ENCODE measurements at regions not wholly inside any gene's neighbourhood (a gene's known extent, or its start where the extent isn't known, plus 50 kb on each side); places are given as distances from the start of the nearest gene placed in this dataset.
"Not testable (repeated sequence)": the region's sequence is repeated elsewhere in the genome, so short reads cannot be mapped to it uniquely, and the experiment has no call there.

- no peak for TF ChIP-seq CTCF (conservative IDR thresholded peaks at IDR 0.05; ENCODE audit: low read depth)
- DNase-seq (ENCODE audit: low spot score), result no peak
- H3K27ac ChIP-seq, result no peak overlapping the region
- POLR2A ChIA-PET (ENCODE audit: low non-redundant PET), result no interaction called here
- CTCF ChIA-PET, result interaction anchor here (0.6 kb wide), 1 partner anchor 19 kb away, joined by 3 read pairs; no protein-coding TSS in a partner anchor
Measured at GRCh38 chr10:3881622-3882021, 96.6 kb upstream of the KLF6 start.

GRCh38 chr10:3879073-3879472, 94.1 kb upstream of the KLF6 start:
- POLR2A ChIA-PET (ENCODE audit: low non-redundant PET), result no interaction called here
- DNase-seq (ENCODE audit: low spot score), result no peak
- no peak for TF ChIP-seq CTCF (conservative IDR thresholded peaks at IDR 0.05; ENCODE audit: low read depth)
- CTCF ChIA-PET, result no interaction called here
- H3K27ac ChIP-seq, result no peak overlapping the region

GRCh38 chr10:3877211-3878000, 92.4 kb upstream of the KLF6 start:
- no peak for DNase-seq (ENCODE audit: low spot score)
- CTCF ChIA-PET, result no interaction called here
- no peak for TF ChIP-seq CTCF (conservative IDR thresholded peaks at IDR 0.05; ENCODE audit: low read depth)
- no peak overlapping the region for H3K27ac ChIP-seq
- POLR2A ChIA-PET (ENCODE audit: low non-redundant PET), result no interaction called here

- CTCF ChIA-PET, result no interaction called here
- H3K27ac ChIP-seq, result no peak overlapping the region
- no peak for TF ChIP-seq CTCF (conservative IDR thresholded peaks at IDR 0.05; ENCODE audit: low read depth)
- POLR2A ChIA-PET (ENCODE audit: low non-redundant PET), result no interaction called here
- no peak for DNase-seq (ENCODE audit: low spot score)
Measured at GRCh38 chr10:3876350-3876962, 91.4 kb upstream of the KLF6 start.

GRCh38 chr10:3875842-3876235, 90.8 kb upstream of the KLF6 start:
- no peak for TF ChIP-seq CTCF (conservative IDR thresholded peaks at IDR 0.05; ENCODE audit: low read depth)
- H3K27ac ChIP-seq, result no peak overlapping the region
- POLR2A ChIA-PET (ENCODE audit: low non-redundant PET), result no interaction called here
- DNase-seq (ENCODE audit: low spot score), result no peak
- CTCF ChIA-PET, result no interaction called here

GRCh38 chr10:3874990-3875841, 90.2 kb upstream of the KLF6 start:
- ChIA-PET POLR2A (ENCODE audit: low non-redundant PET) (no interaction called here), CTCF (interaction anchor here (1.2 kb wide), 1 partner anchor 93 kb away, joined by 3 read pairs; no protein-coding TSS in a partner anchor)
- H3K27ac ChIP-seq, result no peak overlapping the region
- no peak for DNase-seq (ENCODE audit: low spot score)
- no peak for TF ChIP-seq CTCF (conservative IDR thresholded peaks at IDR 0.05; ENCODE audit: low read depth)

GRCh38 chr10:3874610-3874989, 89.6 kb upstream of the KLF6 start:
- DNase-seq (ENCODE audit: low spot score); POLR2A ChIA-PET (ENCODE audit: low non-redundant PET): not testable (repeated sequence)
- CTCF ChIA-PET, result interaction anchor here (1.2 kb wide), 1 partner anchor 93 kb away, joined by 3 read pairs; no protein-coding TSS in a partner anchor
- H3K27ac ChIP-seq, result peak overlapping the region; percentile 45; the same call in 1 of the 2 replicates

Measured in RWPE1 (cell line).